ENCODE measurements at regions not wholly inside any gene's neighbourhood (a gene's known extent, or its start where the extent isn't known, plus 50 kb on each side); places are given as distances from the start of the nearest gene placed in this dataset.

DNA sequence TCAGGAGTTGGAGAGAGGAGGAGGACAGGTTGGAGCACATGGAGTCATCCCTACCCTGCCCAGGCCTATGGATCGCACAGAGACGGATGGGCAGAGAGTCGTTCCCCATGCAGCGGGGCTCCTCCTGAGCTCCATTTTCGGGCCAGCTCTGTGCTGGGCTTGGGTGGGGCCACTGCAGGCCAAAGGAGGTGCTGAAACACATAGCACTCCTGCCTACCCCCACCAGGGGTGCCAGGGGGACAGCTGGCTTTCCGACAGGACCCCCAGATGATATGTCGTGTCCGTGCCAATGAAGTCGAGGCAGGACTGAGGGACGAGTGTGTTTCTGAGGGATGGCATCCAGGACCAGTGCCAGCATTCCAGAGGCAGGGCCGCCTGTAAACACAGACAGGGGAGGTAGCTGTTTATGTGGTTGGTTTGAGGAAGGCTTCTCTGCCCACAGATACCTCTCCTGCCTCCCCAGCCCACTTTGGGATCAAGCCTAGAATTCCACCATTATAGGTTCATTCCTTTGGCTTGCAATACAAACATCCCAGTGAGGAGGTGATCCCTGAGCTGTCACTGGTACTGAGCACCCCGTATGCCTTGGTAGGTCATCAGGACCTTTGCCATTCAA is 116.6 kb downstream of the GLI2 start:
- no peak for DNase-seq (ENCODE audit: low read depth in 2 of 2)

DNA sequence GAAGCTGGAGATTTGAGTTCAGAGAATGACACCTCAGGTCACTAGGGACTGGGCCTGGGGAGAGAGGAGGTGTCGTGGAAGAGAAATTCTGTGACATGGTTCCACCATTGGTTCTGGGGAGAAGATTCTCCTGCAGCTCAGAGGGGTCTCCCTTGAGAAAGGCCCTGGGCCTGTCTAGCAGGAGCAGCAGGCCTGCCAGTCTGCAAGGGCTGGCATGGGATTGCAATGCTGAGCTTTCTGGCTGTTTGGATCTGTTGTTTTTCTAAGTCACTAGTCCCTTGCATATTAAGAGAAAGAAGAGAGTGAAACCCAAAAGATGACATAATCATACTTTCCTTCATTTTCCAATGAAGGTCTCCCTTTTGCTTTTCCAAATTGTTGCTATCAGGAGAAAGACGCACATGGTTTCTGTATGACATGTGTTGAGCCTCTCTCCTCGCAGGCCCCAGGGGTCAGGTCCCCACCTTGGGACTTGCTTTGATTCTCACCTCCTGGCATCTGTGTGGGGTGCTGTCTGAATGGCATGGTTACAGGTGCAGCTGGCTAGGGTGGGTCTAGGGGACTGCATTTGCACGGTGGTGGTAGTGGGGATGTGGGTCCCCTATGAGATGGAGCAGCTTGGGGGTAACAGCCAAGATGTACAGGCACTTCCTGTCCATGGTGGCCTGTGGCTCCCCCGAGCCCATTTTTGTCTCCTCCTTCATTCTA is 117.8 kb downstream of the GLI2 start:
- DNase-seq (ENCODE audit: low read depth in 2 of 2): no peak

DNA sequence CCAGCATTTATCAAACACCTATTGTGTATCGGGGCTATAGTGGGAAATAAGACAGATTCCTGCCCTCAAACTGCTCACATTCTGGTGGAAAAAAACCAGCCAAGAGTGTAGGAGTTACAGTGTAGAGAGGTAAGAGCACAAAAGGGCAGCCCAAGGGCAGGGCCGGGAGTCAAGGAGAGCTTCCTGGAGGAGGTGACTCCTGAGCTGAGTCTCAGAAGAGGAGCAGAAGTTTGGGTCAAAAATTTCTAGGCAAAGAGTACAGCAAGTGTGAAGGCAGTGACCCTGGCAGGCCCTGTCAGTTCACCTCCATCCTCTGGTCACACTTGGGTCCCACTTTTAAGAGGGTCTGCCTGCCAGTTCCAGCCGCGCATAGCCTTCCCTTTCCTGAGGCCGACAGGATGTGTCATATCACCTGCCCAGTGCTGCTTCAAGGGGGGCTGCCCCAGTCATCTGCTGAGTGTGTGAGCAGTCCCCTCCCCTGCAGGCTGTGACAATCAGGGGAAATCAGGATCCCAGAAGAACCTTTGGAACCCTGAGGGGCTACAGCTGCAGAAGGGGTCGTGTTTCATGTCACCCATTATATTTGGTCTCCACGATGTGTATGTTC is 118.4 kb downstream of the GLI2 start:
- no peak for DNase-seq (ENCODE audit: low read depth in 2 of 2)

DNA sequence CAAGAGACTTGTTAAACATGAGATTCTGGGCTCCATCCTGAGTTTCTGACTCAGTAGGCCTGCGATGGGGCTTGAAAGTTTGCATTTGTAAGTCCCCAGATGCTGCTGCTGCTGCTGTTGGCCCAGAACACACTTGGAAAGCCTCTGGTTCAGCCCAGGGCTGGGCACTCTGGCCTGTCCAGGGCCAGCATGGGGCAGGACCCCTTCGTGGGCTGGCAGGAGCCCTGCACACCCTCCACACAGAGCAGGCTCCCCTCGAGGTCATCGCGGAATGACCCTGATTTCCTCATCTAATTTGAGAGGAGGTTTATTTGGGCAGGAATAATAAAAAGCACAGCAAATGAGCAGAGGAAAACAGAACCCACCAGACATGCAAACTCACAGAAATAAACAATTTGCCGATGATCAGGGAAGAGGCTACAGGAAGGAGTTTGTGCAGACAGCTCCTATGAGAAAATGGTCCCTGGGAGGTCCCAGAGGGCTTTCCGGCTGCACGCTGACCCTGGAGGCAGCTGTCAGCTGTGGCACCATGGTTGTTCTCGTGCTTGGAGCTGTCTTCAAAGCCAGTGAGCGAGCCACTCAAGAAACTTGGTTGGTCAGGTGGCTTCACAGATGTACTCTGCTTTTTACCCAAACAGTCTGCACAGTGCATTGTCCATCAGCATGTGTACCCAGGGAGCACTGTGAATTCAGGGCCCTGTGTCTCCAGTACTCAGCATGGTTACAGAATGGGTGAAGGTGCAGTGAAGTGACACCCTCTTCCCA is 119.3 kb downstream of the GLI2 start:
- no peak for DNase-seq (ENCODE audit: low read depth in 2 of 2)

DNA sequence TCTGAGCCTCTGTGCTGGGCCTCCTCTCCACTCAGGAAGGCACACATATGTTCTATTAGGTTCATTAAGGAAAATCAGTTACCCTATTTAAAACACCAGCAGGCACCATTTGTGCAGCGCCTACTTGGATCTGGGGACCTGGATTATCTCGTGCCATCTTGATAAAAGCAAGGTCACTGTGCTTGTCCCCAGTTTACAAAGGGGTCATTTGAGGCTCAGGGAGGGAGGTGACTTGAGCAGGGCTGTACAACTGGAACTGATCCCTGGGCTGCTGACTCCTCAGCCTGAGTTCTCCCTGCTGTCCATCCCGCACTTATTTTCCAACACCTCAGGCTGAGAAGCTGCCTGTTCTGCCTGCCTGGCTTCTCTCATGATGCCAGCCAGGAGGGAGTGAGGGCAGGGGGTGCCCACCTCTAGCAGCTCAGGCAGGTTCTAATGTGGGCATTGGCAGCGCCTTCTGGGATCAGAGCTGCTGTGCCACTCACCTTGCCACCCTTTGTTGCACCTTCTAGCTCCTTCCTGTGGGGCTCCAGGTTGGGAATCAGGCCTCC is 120.3 kb downstream of the GLI2 start:
- DNase-seq (ENCODE audit: low read depth in 2 of 2): no peak

DNA sequence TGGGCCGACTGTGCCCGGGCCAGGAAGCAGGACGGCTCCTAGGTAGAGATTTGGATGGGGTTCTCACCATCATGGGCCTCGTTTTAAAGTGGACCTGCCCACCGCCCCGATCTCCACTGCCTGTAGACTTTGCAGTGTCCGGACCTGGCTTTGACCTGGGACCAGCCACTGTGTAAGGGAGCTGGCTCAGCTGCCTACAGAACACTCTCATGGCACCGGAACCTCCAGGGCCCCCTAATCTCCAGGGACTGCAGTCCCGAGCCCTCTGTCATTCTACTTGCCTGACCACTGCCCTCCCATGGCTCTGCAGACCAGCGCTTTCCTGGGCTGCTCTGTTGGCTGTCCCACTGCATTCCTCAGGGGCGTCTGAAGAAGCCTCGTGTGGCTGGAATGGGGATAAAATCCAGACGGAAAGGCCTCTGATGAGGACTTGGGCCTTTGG is 120.8 kb downstream of the GLI2 start:
- no peak for DNase-seq (ENCODE audit: low read depth in 2 of 2)

DNA sequence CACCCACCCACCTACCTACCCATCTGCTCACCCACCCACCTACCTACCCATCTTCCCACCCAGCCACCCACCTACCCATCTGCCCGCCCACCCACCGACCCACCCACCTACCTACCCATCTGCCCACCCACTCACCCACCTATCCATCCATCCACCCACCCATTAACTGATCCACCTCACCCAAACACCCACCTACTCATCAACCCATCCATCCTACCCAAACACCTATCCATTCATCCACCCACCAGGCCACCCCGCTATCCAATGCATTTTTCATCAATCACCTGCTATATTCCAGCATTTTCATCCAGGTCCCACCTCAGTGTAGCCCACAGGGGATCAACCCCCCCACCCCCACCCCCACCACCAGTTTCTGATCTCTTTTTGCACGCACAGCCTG is 121.8 kb downstream of the GLI2 start:
- no peak for DNase-seq (ENCODE audit: low read depth in 2 of 2)

DNA sequence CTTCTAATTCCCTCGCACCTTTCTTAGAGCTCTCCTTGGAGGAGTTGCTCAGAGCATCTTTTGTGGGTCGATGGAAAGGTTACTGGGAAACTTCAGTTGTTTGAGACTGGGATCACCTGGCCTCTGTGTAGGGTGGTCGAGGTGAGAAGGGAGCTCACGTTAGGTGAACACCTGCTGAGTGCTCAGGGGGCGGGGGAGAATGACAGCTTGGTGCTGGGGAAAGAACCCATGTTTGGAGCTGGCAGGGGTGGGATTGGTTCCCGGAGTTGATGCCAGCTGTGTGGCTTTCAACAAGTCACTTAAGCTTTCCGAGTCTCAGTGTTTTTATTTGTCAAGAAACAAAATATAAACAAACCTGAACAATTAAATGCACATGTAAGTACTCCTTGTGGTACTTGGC is 122.3 kb downstream of the GLI2 start:
- DNase-seq (ENCODE audit: low read depth in 2 of 2): no peak

DNA sequence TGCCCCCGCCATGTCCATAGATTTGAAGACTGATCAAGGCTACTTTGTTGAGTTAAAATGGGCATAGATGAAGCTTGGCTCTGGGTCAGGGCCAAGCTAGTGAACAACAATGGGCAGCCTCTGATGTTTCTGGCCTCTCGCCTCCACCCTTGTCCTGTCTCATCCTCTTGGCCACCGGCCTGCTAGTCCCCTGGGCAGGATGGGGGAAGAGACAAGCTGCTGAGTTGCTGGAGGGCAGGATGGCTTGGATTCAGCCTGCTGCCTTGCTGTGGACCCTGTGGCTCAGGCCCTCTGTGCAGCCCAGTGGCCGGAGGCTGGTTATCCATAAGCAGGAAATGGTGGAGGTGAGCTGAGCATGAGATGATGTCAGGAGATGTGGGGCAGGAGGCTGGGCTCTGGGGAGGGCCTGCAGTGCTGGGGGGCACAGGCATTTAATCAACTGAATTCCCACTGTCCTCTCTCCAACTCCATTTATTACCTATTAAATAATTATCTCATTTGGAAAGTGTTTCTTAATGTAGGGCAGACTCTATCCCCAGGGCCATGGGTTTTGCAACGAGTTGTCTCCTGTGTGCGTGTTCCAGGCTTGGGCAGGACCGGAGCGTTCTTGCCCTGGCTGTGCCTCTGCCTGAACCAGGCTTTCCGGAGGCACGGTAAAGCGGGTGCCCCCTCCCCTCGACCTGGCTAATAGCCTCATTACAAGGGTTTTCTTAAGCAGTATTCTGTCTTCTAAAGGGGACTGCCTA is 122.9 kb downstream of the GLI2 start:
- no peak for DNase-seq (ENCODE audit: low read depth in 2 of 2)

DNA sequence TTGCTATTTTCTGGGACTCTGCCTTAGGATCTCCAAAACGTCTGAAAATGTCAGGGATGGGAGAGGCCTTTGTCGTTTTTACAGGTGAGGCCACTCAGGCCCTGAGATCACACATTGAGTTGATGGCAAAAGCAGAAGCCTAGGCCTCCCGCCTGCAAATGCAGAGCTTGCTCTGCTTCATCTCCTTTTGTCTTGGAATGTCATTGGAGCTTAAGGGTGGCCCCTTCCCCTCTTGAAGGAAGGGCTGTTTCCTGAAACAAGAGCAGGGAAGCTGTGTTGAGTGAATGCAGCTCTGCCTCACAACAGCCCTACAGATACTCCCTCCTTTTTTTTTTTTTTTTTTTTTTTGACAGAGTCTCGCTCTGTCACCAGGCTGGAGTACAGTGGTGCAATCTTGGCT is 123.5 kb downstream of the GLI2 start:
- DNase-seq (ENCODE audit: low read depth in 2 of 2): no peak

DNA sequence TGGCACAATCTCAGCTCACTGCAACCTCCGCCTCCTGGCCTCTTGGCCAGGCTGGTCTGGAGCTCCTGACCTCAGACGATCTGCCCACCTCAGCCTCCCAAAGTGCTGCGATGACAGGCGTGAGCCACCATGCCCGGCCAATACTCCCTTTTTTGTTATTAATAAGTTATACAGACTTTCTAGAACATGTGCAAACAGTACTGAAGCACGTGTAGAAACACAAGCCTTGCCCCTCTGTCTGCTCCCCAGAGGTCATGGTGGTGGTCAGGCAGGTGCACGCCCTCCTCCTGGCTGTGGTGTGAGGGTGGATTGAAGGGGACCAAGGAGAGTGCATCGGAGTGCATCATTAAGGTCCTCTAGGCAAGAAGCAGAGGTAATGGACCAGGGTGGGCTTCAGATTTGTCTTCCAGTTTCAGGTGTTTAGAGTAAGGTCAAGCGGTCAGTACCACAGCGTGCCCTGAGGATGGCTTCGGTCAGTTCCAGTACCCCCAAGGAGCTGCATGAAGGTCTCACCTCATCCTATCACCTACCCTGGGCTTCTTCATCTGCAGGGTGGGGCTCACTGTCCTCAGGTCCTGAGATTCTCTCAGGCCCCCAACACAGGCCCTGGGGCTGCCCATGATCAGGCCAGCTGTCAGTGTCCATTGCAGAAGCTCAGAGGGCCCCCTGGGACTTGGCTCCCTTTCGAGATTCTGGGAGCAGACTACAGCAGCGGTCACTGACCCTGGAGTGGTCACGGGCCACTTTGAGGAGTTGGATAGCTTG is 124.3 kb downstream of the GLI2 start:
- no peak for DNase-seq (ENCODE audit: low read depth in 2 of 2)

DNA sequence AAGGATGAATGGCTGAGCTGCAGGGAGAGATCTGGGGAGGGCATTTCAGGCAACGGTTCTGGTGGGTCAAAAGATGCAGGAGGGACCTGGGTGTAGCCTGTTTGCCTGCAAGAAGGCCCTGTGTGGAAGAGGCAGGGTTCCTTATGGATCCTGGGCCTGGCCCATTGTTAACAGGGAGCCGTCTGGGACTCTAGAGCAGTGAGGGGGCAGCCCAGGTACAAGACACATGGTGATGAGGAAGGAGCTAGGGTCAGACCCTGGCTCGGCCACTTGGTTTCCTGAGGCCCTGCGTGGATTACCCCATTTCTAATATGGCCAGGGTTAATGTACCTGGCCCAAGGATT is 124.9 kb downstream of the GLI2 start:
- no peak for DNase-seq (ENCODE audit: low read depth in 2 of 2)

DNA sequence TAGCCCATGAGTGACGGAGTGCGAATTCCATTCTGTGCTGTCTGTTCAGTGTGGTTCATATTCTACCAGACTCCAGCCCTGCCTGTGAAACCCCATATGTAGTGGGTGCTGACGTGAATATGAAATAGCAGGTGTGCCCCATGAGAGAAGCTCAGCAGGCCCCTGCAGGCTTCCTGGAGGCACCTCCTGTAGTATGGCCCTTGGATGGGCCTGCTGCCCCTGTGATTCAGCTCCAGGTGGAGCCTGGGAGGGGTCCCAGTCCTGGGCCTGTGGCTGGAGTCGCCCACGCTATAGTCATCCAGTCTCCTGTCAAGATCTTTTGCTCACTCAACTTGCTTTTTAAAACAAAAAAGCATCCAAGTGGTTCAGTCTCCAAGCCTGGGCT is 125.5 kb downstream of the GLI2 start:
- no peak for DNase-seq (ENCODE audit: low read depth in 2 of 2)

DNA sequence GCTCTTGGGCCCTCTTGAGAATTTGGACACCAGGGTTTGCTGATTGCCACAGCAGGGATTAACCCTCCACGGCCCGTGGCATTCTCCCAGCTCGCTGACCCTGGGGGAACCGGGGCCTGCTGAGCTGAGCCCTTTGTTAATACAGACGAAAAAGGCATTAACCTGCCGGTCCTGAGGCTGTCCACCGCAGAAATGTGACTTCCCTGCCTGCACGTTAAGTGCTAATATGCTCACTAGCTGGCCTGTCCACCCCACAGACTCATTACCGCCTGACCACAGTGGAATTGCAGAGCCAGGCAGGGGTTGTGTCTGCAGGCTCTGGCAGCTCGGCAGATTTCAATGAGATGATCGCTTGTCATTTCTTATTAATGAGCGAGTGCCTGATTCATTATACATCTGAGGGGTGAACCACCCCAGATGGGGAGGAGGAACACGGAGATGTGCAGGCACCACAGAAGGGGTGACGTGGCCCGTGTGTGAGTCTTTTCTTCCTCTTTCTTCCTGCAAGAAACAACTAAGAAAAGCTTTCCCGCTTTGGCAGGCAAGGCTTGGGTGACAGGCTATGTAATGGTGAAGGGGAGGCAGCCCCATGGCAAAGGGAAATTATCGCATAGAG is 126.0 kb downstream of the GLI2 start:
- DNase-seq (ENCODE audit: low read depth in 2 of 2): no peak

DNA sequence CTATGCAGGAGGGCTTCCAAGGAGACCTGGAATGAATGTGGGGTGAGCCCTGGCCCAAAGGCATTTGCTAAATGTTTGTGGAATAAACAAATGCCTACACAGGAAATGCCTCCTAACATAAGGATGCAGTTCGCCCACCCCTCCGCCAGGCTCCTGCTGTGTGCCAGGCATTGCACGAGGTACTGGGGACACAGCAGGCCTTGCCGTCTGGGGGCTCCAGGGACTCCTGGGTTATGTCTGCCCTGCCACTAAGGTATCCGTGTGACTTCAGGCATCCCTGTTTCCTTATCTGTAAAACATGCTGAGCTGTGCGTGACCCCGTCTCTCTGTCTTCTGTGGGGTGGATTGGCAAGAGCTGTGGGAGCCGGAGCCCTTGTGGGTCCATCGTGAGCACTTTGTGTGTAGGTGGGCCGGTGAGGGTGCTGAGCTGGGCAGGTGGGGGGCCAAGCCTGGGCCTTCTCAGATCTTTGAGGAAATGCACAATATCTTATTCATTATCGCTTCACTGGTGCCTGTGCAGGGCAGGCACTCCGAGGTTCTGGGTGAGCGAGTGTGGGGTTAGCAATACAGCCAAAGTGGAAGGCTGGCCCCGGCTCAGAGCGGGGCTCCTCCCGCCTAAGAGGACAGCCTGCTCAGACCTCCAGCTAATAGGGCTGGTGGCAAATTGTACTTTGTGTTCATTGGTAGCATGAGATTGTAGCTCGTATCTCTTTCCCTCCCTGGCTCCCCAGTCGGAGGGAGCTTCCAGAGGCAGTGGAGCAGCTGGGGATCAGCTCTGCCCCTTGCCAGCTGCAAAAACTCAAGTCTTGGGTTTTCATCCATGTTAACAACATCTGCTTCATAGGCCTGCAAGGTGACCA is 126.8 kb downstream of the GLI2 start:
- DNase-seq (ENCODE audit: low read depth in 2 of 2): no peak

DNA sequence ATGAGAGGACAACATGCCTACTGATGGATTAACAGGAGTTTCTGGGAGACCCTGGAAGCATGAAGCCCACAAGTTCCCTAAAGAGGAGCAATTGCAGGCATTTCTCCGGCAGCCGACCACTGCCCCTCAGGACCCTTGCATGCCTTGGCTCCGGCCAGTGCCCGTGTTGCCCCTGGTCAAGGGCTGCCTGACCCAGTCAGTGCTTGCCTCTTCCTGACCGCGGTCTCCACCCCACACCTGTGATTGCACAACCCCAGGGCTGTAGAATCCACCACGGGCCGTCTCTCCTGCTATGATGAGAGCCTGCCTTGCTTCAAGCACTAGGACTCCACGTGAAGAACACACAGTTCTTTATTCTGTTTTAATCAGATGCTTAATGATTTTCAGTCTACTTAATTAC is 127.5 kb downstream of the GLI2 start:
- no peak for DNase-seq (ENCODE audit: low read depth in 2 of 2)

DNA sequence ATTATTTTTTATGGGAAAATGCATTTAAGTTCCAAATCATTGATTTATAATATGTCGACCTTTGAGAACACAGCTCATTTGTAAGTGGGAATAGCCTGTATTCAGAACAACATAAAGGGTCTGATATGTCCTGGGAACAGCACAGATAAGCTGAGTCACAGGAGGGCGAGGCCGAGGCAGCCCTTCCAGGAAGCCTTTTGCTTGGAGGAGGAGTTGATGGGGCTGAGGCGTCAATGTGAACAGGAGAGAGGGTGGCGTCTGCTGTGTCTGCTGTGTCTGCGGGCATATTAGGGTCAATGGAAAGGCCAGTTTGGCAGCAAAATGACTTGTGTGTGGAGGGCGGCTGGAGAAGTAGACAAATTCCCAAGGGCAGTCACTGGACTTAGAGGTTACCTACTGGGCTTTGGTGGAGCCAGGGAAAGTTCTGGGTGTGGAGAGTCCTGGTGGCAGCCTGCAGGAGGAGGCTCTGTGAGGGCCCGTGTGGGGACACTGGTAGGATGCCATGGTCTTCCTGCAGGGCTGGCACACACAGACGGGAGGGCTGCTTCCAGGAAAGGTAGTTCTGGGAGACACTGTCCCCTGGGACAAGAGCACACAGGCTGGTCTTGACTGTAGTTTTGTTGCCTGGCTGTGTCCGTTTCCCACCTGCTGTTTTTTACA is 128.1 kb downstream of the GLI2 start:
- no peak for DNase-seq (ENCODE audit: low read depth in 2 of 2)

DNA sequence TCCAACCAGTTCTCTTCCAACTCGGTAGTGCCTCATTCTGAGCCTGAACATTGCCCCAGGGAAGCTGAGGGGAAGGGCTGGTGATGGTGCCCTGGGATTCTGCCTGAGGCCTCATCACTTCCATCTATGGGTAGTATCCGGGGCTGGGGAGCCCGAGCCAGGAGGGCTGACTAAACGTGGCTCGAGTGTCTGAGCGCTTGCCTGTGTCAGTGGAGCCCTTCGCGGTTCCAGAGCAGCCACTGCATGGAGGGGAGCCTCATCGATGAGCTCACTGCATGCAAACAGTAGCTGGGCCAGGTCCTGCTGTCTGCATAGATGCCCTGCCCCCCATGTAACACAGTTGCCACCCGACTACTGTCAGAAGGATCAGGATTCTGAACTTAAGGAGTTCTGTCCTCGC is 129.3 kb downstream of the GLI2 start:
- DNase-seq (ENCODE audit: low read depth in 2 of 2): no peak

DNA sequence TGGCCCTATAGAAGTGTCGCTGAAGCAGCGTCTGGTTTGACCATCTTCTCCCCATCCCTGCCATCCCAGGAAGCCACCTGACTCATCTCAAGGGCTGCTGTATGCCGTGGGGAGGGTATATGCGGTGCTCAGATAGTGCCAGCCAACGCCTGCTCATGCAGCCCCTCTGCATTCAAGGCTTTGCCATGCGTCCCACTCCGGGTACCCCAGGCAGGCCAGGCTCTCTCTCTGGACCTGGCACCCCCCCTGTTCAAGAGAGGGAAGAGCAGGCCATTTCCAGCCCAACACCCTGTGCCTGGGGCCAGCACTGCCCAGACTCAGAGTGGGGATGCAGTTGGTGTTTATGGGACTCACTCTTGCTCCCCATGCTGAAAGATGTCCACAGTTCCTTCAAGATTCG is 130.0 kb downstream of the GLI2 start:
- DNase-seq (ENCODE audit: low read depth in 2 of 2): no peak
